Thymus (tissue), 11 donors: ENCODE measurements at regions not wholly inside any gene's neighbourhood (a gene's known extent, or its start where the extent isn't known, plus 50 kb on each side); places are given as distances from the start of the nearest gene placed in this dataset.

Experiments used
- DNase-seq, 9 donors: peaks; one replicate each; pipeline ENCODE4 v3.0.0-alpha.2; 2013; ENCODE audit warnings: low spot score in 9 of 9, low read depth in 6 of 9, missing footprints in 1 of 9
- H3K27ac ChIP-seq, 2 donors: one replicate each; pipeline ENCODE4 v1.5.1; 2013; ENCODE audit warnings: control low read depth in 1 of 2, low read depth in 1 of 2, low read length in 1 of 2, mild to moderate bottlenecking in 1 of 2, moderate library complexity in 1 of 2
- H3K27me3 ChIP-seq, 2 donors: one replicate each; pipeline ENCODE4 v1.5.1; 2013; ENCODE audit warnings: low read length in 1 of 2; ENCODE audit not compliant: control insufficient read depth in 2 of 2, insufficient read depth in 1 of 2
- H3K36me3 ChIP-seq, 2 donors: one replicate each; pipeline ENCODE4 v1.5.1; 2013; ENCODE audit warnings: low read length in 1 of 2, mild to moderate bottlenecking in 1 of 2, moderate library complexity in 1 of 2; ENCODE audit not compliant: control insufficient read depth in 2 of 2, insufficient read depth in 2 of 2
- H3K4me1 ChIP-seq, 2 donors: one replicate each; pipeline ENCODE4 v1.5.1; 2013; ENCODE audit warnings: low read length in 2 of 2; ENCODE audit not compliant: control insufficient read depth in 2 of 2, insufficient read depth in 2 of 2
- H3K4me3 ChIP-seq, 2 donors: one replicate each; pipeline ENCODE4 v1.5.1; 2013; ENCODE audit warnings: low read length in 2 of 2, control low read depth in 1 of 2, mild to moderate bottlenecking in 1 of 2
- H3K9me3 ChIP-seq, 2 donors: one replicate each; pipeline ENCODE4 v1.5.1; 2013; ENCODE audit warnings: low read length in 1 of 2, mild to moderate bottlenecking in 1 of 2; ENCODE audit not compliant: control insufficient read depth in 2 of 2, insufficient read depth in 1 of 2
- WGBS: extraction: QIAGEN DNeasy Blood & Tissue Kit; methylation state at CpG from one replicate; pipeline ENCODE4 v1.1.7; 2013; 5-methylcytosine and 5-hydroxymethylcytosine counted together
- donor health status: healthy.

DNA sequence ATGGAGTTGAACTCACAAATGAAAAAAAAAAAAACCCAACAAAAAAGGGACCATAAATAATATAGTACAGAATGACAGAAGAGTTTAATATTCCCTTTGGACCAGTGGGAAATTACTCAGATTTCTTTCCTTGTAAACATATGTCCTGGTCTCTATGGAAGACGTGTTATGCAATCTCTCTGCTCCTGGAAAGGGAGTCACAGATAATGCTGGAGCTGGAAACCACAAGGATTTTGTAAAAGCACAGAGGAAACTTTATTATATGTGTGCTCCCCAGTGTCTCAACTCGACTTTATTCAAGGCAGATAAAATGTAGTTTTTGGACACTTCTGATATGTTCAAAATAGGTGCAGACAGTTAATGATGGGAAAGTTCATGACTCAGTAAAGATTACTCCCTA, 88.1 kb upstream of the ZFP64 start:
- Histone ChIP-seq H3K9me3 (no peaks in the 10 kb centered on the region), H3K4me3 (no peak overlapping the region), H3K4me1 (no peaks in the 10 kb centered on the region), H3K27me3 (no peaks in the 10 kb centered on the region), H3K36me3 (no peaks in the 10 kb centered on the region), H3K27ac (no peak overlapping the region)
- no peak for DNase-seq
- WGBS, result 85% methylated on average over 2 of the region's 2 CpGs

DNA sequence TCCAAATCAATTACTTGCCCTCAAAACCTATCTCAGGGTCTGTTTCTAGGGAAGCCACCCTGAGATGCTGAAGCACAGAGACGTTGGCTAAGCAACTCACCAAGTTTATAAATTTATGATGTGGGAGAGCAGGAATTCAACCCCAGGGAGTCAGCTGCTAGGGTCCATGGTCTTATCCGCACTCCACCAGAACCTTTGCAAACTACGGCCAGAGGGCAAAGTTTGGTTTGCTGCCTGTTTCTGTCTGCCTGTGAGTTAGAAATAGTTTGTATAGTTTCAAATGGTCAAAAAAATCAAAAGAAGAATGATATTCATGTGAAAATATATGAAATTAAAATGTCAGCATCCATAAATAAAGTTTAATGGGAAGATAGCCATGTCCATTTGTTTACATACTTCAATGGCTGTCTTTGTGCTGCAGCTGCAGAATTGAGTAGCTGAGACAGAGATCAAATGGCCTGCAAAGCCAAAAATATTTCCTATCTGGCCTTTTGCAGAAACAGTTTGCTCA, 83.7 kb upstream of the ZFP64 start:
- no peak for DNase-seq
- Histone ChIP-seq H3K9me3 (no peaks in the 10 kb centered on the region), H3K27me3 (no peaks in the 10 kb centered on the region), H3K36me3 (no peaks in the 10 kb centered on the region), H3K27ac (no peak overlapping the region), H3K4me1 (no peaks in the 10 kb centered on the region), H3K4me3 (no peak overlapping the region)
- 87% methylated on average over 3 of the region's 3 CpGs for WGBS

DNA sequence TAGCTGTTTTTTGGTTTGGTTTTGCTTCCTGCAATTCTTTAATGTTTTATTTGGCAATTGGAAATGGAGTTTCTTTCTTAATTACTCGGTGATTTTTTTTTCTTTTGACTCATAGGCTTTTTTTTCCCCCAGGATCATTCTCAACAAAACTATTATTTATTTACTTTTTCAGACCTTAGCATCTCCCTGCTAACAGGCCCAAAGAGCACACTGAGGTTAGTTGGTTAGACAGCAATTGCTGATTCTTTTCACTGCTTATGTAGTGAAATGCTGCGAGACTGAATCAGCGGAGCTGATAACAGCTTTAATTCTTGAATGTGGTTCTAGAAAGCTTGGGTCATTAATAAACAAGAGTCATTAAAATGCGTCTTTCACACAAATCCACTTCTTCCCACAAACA, 79.1 kb upstream of the ZFP64 start:
- no peaks in the 10 kb centered on the region for H3K4me1 ChIP-seq

DNA sequence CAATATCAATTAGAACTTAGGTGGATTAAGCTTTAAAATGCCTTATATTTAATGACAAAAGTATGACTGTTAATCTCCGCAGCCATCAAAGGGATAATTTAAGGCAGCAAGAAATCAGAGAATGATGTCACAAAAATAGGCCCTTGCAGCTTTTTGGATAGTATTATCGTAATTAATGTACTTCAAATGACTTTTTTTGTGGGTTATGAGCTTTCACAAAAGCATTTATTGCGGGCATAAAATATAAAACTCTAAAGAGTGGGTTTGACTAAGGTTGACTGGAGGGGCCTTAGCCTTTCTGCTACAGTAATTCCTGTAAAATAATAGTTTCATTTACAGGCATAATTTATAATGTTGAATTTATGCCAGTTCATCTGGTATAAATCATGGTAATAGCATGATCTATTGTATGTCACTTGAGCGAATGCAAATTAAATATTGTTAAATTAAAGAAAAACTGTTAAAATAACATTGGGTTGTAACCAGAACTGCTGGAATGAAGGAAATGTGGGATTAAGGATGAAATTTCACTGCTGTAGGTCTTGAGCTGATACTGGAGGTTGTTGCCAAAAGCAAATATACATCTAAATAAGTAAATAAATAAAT, 78.5 kb upstream of the ZFP64 start:
- no peaks in the 10 kb centered on the region for H3K9me3 ChIP-seq
- H3K4me3 ChIP-seq, result no peak overlapping the region
- H3K36me3 ChIP-seq, result no peaks in the 10 kb centered on the region

More for the DNA sequence above, 79.1 kb upstream of the ZFP64 start:
- H3K27ac ChIP-seq, result no peak overlapping the region
- no peak for DNase-seq
- no peak overlapping the region for H3K4me3 ChIP-seq
- 92% methylated on average over 4 of the region's 4 CpGs for WGBS
- no peaks in the 10 kb centered on the region for H3K36me3 ChIP-seq
- H3K27me3 ChIP-seq, result no peaks in the 10 kb centered on the region
- no peaks in the 10 kb centered on the region for H3K9me3 ChIP-seq

DNA sequence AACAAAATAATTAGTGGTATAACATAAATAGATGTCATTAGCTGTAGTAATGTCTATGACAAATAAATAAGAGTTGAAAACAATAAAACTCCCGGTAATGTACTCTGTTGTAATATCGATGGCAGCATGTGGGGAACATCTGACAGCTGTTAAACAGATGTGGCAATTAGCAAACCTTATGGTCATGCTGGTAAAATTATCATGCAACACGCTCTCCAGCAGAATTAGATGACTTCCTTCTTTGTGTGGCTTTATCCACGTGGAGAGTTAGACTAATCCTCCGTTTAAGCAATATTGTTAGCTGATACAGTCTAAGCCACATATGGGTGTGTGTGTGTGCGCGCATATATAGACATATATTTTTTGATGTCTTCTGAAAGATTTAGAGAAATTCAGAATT, 77.7 kb upstream of the ZFP64 start:
- no peak overlapping the region for H3K27ac ChIP-seq
- H3K36me3 ChIP-seq, result no peaks in the 10 kb centered on the region
- DNase-seq, result no peak
- no peaks in the 10 kb centered on the region for H3K4me1 ChIP-seq
- H3K4me3 ChIP-seq, result no peak overlapping the region
- no peaks in the 10 kb centered on the region for H3K9me3 ChIP-seq
- H3K27me3 ChIP-seq, result no peaks in the 10 kb centered on the region
- 58% methylated on average over 7 of the region's 7 CpGs for WGBS

More for the DNA sequence above, 78.5 kb upstream of the ZFP64 start:
- no peaks in the 10 kb centered on the region for H3K27me3 ChIP-seq
- no peak for DNase-seq
- H3K27ac ChIP-seq, result no peak overlapping the region
- WGBS, result 94% methylated on average over 4 of the region's 4 CpGs
- no peaks in the 10 kb centered on the region for H3K4me1 ChIP-seq

DNA sequence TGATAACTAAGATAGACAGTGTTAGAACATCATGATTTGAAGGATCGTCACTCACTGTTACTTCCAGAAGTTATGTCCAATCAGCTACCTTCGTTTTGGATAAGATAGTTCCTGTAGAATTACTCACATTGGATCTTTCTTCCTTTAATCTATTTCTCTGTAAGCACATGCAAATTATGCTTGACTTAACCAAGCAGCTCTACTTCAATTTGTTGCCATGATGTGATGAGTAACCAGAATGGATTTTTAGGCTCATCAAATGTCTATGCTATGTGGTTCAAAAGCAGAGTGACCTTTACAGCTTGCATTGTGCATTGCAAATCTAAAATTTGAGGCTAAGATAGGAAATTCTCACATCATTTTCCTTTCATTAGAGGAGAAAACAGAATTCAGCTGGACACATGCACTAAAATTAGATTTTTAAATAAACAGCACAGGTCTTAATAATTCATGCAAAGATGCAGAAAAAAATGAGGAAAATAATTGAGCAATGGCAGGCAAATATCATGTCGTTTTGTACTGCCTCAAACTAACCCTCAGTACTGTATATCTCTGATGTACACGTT, 76.7 kb upstream of the ZFP64 start:
- no peaks in the 10 kb centered on the region for H3K9me3 ChIP-seq
- H3K4me1 ChIP-seq, result no peaks in the 10 kb centered on the region
- no peaks in the 10 kb centered on the region for H3K36me3 ChIP-seq
- 83% methylated on average over 4 of the region's 4 CpGs for WGBS
- H3K27ac ChIP-seq, result no peak overlapping the region
- no peak overlapping the region for H3K4me3 ChIP-seq
- DNase-seq, result no peak
- no peaks in the 10 kb centered on the region for H3K27me3 ChIP-seq

DNA sequence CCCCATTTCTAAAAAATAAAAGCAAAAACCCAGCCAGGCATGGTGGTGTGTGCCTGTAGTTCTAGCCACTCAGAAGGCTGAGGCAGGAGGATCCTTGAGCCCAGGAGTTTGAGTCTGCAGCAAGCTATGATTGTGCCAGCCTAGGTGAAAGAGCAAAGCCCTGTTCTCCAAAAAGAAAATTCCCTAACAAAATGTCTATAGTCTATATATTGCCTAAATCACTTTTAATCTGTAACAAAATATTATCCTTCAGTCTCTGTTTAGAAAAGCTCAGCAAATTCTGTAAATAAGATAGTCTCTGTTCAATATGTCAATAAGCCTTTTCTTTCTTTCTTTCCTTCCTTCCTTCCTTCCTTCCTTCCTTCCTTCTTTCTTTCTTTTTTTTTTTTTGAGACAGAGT, 75.8 kb upstream of the ZFP64 start:
- no peak overlapping the region for H3K27ac ChIP-seq
- no peaks in the 10 kb centered on the region for H3K9me3 ChIP-seq
- no peak overlapping the region for H3K4me3 ChIP-seq
- no peaks in the 10 kb centered on the region for H3K27me3 ChIP-seq
- H3K36me3 ChIP-seq, result no peaks in the 10 kb centered on the region
- no peaks in the 10 kb centered on the region for H3K4me1 ChIP-seq
- DNase-seq, result no peak

DNA sequence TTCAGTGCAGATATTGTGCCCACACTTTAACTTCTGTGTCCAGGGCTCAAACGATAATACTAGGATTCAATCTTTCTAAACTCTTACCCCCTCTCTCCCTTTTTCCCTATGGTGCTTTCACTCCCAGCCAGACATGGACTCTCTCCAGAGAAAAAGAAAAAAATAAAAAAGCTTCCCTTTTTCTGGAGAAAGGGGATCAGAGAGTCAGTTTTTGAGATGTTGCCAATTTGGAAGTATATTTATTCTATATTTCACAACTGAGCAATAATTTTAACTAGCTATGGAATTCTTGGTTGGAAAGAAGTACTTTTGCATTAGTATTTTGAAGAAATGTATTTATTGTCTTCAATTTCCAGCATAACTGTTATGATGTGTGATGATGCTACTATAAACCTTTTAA, 72.2 kb upstream of the ZFP64 start:
- no peaks in the 10 kb centered on the region for H3K9me3 ChIP-seq
- WGBS, result 86% methylated on average over 1 of the region's 1 CpG
- no peak overlapping the region for H3K27ac ChIP-seq
- no peaks in the 10 kb centered on the region for H3K4me1 ChIP-seq
- no peaks in the 10 kb centered on the region for H3K36me3 ChIP-seq
- no peak for DNase-seq
- no peak overlapping the region for H3K4me3 ChIP-seq
- no peaks in the 10 kb centered on the region for H3K27me3 ChIP-seq

DNA sequence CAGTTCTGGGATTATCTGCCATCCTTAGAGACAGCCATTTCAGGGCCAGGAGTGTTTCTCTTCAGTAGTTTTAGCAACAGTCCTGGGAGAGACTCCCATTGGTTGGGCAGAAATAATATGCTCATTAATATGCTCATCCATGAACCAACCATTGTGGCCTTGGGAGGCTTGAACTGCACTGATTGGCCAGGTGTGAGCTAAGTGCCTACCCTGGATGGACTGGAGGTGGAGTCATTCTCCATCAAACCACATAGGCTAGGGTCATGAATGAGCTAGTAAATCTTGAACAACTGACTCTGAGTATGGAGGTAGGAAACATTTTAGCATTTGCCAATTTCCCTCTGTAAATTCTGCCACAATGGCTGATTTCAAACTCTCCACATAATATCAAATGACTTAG, 70.2 kb upstream of the ZFP64 start:
- Histone ChIP-seq H3K27me3 (no peaks in the 10 kb centered on the region), H3K36me3 (no peaks in the 10 kb centered on the region), H3K27ac (no peak overlapping the region), H3K9me3 (no peaks in the 10 kb centered on the region), H3K4me3 (no peak overlapping the region), H3K4me1 (no peaks in the 10 kb centered on the region)
- DNase-seq, result no peak
